H9 (cell line): ENCODE measurements at regions not wholly inside any gene's neighbourhood (a gene's known extent, or its start where the extent isn't known, plus 50 kb on each side); places are given as distances from the start of the nearest gene placed in this dataset.

Experiments used
- DNase-seq: peaks from one replicate; pipeline ENCODE4 v3.0.0-alpha.2; 2017
- H2AFZ ChIP-seq: one replicate; pipeline ENCODE4 v1.6.1; 2013; ENCODE audit warnings: mild to moderate bottlenecking, low read length, control low read depth, moderate library complexity
- H2AK5ac ChIP-seq: 2 replicates; pipeline ENCODE4 v1.6.1; 2013; ENCODE audit warnings: low read length, control low read depth, mixed read lengths; ENCODE audit not compliant: insufficient read length
- H2BK120ac ChIP-seq: one replicate; pipeline ENCODE4 v1.6.1; 2013; ENCODE audit warnings: low read depth, mild to moderate bottlenecking, low read length, control low read depth, inconsistent platforms; ENCODE audit not compliant: poor library complexity, severe bottlenecking
- H2BK12ac ChIP-seq: 2 replicates; pipeline ENCODE4 v1.6.1; 2013; ENCODE audit warnings: low read length, control low read depth, mixed read lengths, low read depth; ENCODE audit not compliant: insufficient read length
- H2BK15ac ChIP-seq: 2 replicates; pipeline ENCODE4 v1.6.1; 2013; ENCODE audit warnings: low read depth, low read length, control low read depth
- H2BK20ac ChIP-seq: one replicate; pipeline ENCODE4 v1.6.1; 2013; ENCODE audit warnings: low read depth, mild to moderate bottlenecking, low read length, control low read depth, inconsistent platforms; ENCODE audit not compliant: poor library complexity, severe bottlenecking
- H2BK5ac ChIP-seq: 2 replicates; pipeline ENCODE4 v1.6.1; 2013; ENCODE audit warnings: low read length, control low read depth, mixed read lengths; ENCODE audit not compliant: insufficient read length
- H3K14ac ChIP-seq: 2 replicates; pipeline ENCODE4 v1.6.1; 2013; ENCODE audit warnings: low read length, control low read depth; ENCODE audit not compliant: insufficient read depth
- H3K18ac ChIP-seq: 2 replicates; pipeline ENCODE4 v1.6.1; 2013; ENCODE audit warnings: low read depth, mild to moderate bottlenecking, mixed read lengths, low read length, control low read depth; ENCODE audit not compliant: insufficient read length
- H3K23ac ChIP-seq: 2 replicates; pipeline ENCODE4 v1.6.1; 2013; ENCODE audit warnings: low read length, control low read depth, mixed read lengths, low read depth; ENCODE audit not compliant: insufficient read length
- H3K23me2 ChIP-seq: 2 replicates; pipeline ENCODE4 v1.6.1; 2013; ENCODE audit warnings: low read depth, mild to moderate bottlenecking, mixed read lengths, low read length, control low read depth; ENCODE audit not compliant: insufficient read length, poor library complexity, severe bottlenecking
- H3K27ac ChIP-seq: 2 replicates; pipeline ENCODE4 v1.5.1; 2013; ENCODE audit warnings: low read length, control low read depth, mixed read lengths, low read depth; ENCODE audit not compliant: insufficient read length
- H3K27me3 ChIP-seq: 2 replicates; pipeline ENCODE4 v1.6.1; 2013; ENCODE audit warnings: low read length, control low read depth, inconsistent platforms; ENCODE audit not compliant: insufficient read depth
- H3K4ac ChIP-seq: 2 replicates; pipeline ENCODE4 v1.6.1; 2013; ENCODE audit warnings: low read depth, mild to moderate bottlenecking, control low read depth, inconsistent platforms, low read length, moderate library complexity
- H3K4me1 ChIP-seq: 2 replicates; pipeline ENCODE4 v1.6.1; 2013; ENCODE audit warnings: low read length, control low read depth, inconsistent platforms; ENCODE audit not compliant: insufficient read depth
- H3K4me2 ChIP-seq: 2 replicates; pipeline ENCODE4 v1.6.1; 2013; ENCODE audit warnings: low read length, control low read depth, mixed read lengths; ENCODE audit not compliant: insufficient read length, insufficient read depth
- H3K56ac ChIP-seq: 2 replicates; pipeline ENCODE4 v1.6.1; 2013; ENCODE audit warnings: low read depth, mild to moderate bottlenecking, mixed read lengths, low read length, control low read depth; ENCODE audit not compliant: insufficient read length
- H3K79me1 ChIP-seq: 2 replicates; pipeline ENCODE4 v1.6.1; 2013; ENCODE audit warnings: low read depth, mild to moderate bottlenecking, moderate library complexity, low read length, control low read depth, inconsistent platforms; ENCODE audit not compliant: insufficient read depth, poor library complexity, severe bottlenecking
- H3K79me2 ChIP-seq: 2 replicates; pipeline ENCODE4 v1.6.1; 2013; ENCODE audit warnings: low read length, control low read depth, inconsistent platforms; ENCODE audit not compliant: insufficient read depth
- H3K9ac ChIP-seq: 2 replicates; pipeline ENCODE4 v1.6.1; 2013; ENCODE audit warnings: low read length, control low read depth, mixed read lengths; ENCODE audit not compliant: insufficient read length; ENCODE audit errors: extremely low read depth
- H3K9me3 ChIP-seq: one replicate; pipeline ENCODE4 v1.6.1; 2013; ENCODE audit warnings: low read depth, low read length, inconsistent platforms; ENCODE audit not compliant: control insufficient read depth
- H3T11ph ChIP-seq: one replicate; pipeline ENCODE4 v1.6.1; 2013; ENCODE audit warnings: mild to moderate bottlenecking, low read length, control low read depth, inconsistent platforms
- H4K20me1 ChIP-seq: one replicate; pipeline ENCODE4 v1.6.1; 2013; ENCODE audit not compliant: control insufficient read depth, insufficient read length, insufficient read depth
- H4K5ac ChIP-seq: 2 replicates; pipeline ENCODE4 v1.6.1; 2013; ENCODE audit warnings: low read depth, mild to moderate bottlenecking, mixed read lengths, low read length, control low read depth; ENCODE audit not compliant: insufficient read length
- H4K8ac ChIP-seq: replicated peaks from 2 replicates; pipeline ENCODE4 v1.6.1; 2013; ENCODE audit warnings: low read length, control low read depth, mixed read lengths, low read depth; ENCODE audit not compliant: insufficient read length
- H4K91ac ChIP-seq: 2 replicates; pipeline ENCODE4 v1.6.1; 2013; ENCODE audit warnings: low read depth, mild to moderate bottlenecking, moderate library complexity, mixed read lengths, low read length, control low read depth; ENCODE audit not compliant: insufficient read length
- H3K27ac Mint-ChIP-seq, 3 experiments: 2 replicates in 2 of 3; 3 replicates in 1 of 3; pipeline ENCODE4 v1.8.0; 2020 to 2021; ENCODE audit warnings: mixed read lengths in 3 of 3, mild to moderate bottlenecking in 1 of 3, moderate library complexity in 1 of 3
- H3K27me3 Mint-ChIP-seq: 2 replicates; pipeline ENCODE4 v1.8.0; 2021; ENCODE audit warnings: low read depth, mild to moderate bottlenecking, moderate library complexity, mixed read lengths
- H3K36me3 Mint-ChIP-seq, 3 experiments: 2 replicates in 2 of 3; 3 replicates in 1 of 3; pipeline ENCODE4 v1.8.0; 2020 to 2021; ENCODE audit warnings: low read depth in 3 of 3, mixed read lengths in 3 of 3; ENCODE audit not compliant: insufficient read depth in 1 of 3
- H3K4me1 Mint-ChIP-seq, 2 experiments: 2 replicates each; pipeline ENCODE4 v1.8.0; 2020; ENCODE audit warnings: mixed read lengths in 2 of 2
- H3K4me3 Mint-ChIP-seq, 2 experiments: 2 replicates in 1 of 2; 3 replicates in 1 of 2; pipeline ENCODE4 v1.8.0; 2020 to 2021; ENCODE audit warnings: mild to moderate bottlenecking in 2 of 2, mixed read lengths in 2 of 2, moderate library complexity in 1 of 2
- H3K9me3 Mint-ChIP-seq, 2 experiments: 2 replicates in 1 of 2; 3 replicates in 1 of 2; pipeline ENCODE4 v1.8.0; 2020; ENCODE audit warnings: mild to moderate bottlenecking in 2 of 2, mixed read lengths in 2 of 2, moderate library complexity in 1 of 2
- WGBS: extraction: QIAGEN DNeasy Blood & Tissue Kit; methylation state at CpG from one replicate; pipeline ENCODE4 v1.1.7; 2013; ENCODE audit warnings: missing lambda C conversion rate, low lambda C conversion rate, mixed read lengths; ENCODE audit not compliant: insufficient read length; ENCODE audit errors: extremely low coverage; 5-methylcytosine and 5-hydroxymethylcytosine counted together
- TF ChIP-seq, protein P1 (sequence below): fragments of 200-600 bp; sonication (generic); conservative IDR thresholded peaks from 3 replicates; pipeline ENCODE4 v1.8.0; 2021; ENCODE audit warnings: antibody characterized with exemption, mild to moderate bottlenecking

DNA sequence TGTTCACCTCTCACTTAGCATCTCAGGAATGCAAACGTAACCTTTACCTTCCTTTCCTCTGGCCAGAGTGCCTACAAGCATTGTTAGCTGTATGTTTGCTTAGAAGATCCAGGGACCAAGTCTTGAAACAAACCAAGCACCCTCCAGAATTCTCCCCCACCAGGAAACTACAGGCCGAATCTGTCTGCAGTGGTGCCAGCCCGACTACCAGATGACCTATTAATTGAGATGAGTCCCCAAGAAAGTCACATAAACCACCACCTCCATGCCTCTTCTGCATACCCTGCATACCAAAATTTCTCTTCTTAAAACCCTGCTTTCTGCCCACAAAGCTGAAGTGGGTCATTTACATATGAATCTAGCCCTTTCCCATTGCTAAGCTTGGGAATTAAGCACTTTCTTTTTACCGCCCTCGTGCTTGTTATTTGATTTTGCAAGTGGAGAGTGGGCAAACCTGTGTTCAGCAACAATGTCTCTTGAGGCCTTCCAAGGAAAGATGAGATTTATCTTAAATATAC lies 1239.1 kb downstream of the CDH12 start:
- no peaks in the 10 kb centered on the region for H4K20me1 ChIP-seq
- H4K5ac ChIP-seq, result no peak overlapping the region
- WGBS, result no CpG with 5 or more reads among the region's 5 CpGs
- H3K18ac ChIP-seq, result no peak overlapping the region
- H3K4me3 Mint-ChIP-seq, result peak overlapping the region; percentile 14 to 43; a peak in 2 of 5 replicates
- H2BK12ac ChIP-seq, result no peak overlapping the region
- H2BK15ac ChIP-seq, result no peak overlapping the region
- no peak overlapping the region for H3K56ac ChIP-seq
- H3K23me2 ChIP-seq, result no peaks in the 10 kb centered on the region
- TF ChIP-seq, protein P1, sequence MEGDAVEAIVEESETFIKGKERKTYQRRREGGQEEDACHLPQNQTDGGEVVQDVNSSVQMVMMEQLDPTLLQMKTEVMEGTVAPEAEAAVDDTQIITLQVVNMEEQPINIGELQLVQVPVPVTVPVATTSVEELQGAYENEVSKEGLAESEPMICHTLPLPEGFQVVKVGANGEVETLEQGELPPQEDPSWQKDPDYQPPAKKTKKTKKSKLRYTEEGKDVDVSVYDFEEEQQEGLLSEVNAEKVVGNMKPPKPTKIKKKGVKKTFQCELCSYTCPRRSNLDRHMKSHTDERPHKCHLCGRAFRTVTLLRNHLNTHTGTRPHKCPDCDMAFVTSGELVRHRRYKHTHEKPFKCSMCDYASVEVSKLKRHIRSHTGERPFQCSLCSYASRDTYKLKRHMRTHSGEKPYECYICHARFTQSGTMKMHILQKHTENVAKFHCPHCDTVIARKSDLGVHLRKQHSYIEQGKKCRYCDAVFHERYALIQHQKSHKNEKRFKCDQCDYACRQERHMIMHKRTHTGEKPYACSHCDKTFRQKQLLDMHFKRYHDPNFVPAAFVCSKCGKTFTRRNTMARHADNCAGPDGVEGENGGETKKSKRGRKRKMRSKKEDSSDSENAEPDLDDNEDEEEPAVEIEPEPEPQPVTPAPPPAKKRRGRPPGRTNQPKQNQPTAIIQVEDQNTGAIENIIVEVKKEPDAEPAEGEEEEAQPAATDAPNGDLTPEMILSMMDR, result no peak
- peak; percentile 68 for DNase-seq
- no peaks in the 10 kb centered on the region for H3K79me2 ChIP-seq
- peak overlapping the region; percentile 16; the same call in 1 of the 2 replicates for H3K14ac ChIP-seq
- H2BK20ac ChIP-seq, result no peak overlapping the region
- peaks cover 0 to 2% of the 10 kb centered on the region in 2 experiments; a peak in 1 of 5 replicates for H3K9me3 Mint-ChIP-seq
- H3K36me3 Mint-ChIP-seq, result peaks cover 0 to 21% (median 2%) of the 10 kb centered on the region in 3 experiments; a peak in 5 of 7 replicates
- H3T11ph ChIP-seq, result no peak overlapping the region
- no peak overlapping the region for H2BK5ac ChIP-seq
- H3K27me3 Mint-ChIP-seq, result no peaks in the 10 kb centered on the region; the same call in 1 of the 2 replicates
- H2BK120ac ChIP-seq, result no peak overlapping the region
- H3K79me1 ChIP-seq, result no peaks in the 10 kb centered on the region
- no peak overlapping the region for H4K8ac ChIP-seq
- peak overlapping the region; percentile 94 to 99 (median 94) for H3K27ac Mint-ChIP-seq
- no peaks in the 10 kb centered on the region for H3K9me3 ChIP-seq
- H3K9ac ChIP-seq, result no peak overlapping the region
- H3K27ac ChIP-seq, result peak overlapping the region; percentile 80
- no peak overlapping the region for H3K23ac ChIP-seq
- H4K91ac ChIP-seq, result no peak overlapping the region
- H3K4me1 Mint-ChIP-seq, result peaks cover 72 to 76% of the 10 kb centered on the region in 2 experiments
- H2AFZ ChIP-seq, result no peak overlapping the region
- H3K4me2 ChIP-seq, result peak overlapping the region; percentile 15
- no peaks in the 10 kb centered on the region for H3K27me3 ChIP-seq
- H3K4me1 ChIP-seq, result peaks cover 8% of the 10 kb centered on the region; the same call in 1 of the 2 replicates
- no peak overlapping the region for H3K4ac ChIP-seq
- no peak overlapping the region for H2AK5ac ChIP-seq
